NCI-H748 treated with DMSO at 0.1 percent for 48 hours (cell line): ENCODE measurements at regions not wholly inside any gene's neighbourhood (a gene's known extent, or its start where the extent isn't known, plus 50 kb on each side); places are given as distances from the start of the nearest gene placed in this dataset.
"Not testable (repeated sequence)": the region's sequence is repeated elsewhere in the genome, so short reads cannot be mapped to it uniquely, and the experiment has no call there.

Experiments used
- DNase-seq: peaks from one replicate; lab custom pipeline; 2025; lab: John Stamatoyannopoulos, UW

DNA sequence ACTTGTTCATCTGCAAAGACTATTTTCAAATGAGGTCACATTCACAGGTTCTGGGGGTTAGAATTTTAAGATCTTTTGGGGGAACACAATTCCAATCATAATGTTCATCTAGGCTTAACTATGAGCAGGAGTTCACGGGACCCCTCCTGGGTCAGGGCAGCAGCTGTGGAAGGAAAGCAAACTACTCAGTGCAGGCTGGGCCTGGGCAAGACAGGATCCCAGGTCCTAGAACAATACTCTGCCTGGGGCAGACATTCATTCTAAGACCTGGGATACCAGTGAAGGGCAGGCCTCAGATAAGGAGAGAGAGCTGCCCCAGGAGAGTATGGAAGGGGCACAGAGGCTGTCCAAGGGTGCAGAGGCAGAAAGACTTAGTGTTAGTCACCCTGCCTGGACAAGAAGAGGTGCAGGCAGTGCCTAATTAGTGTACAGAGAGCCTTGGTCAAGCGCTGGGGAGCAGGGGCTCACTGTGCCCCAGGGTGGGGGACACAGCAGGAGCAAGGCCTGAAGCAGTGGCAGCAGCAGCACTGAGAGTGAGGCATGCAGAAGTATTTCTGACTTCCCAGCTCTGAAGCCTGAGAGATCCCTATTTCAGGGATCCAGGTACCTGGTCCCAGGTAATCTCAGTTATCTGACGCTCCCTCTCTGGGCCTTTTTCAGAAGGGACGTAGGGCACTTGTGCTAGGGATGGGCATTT is 123.0 kb upstream of the MAMLD1 start:
- no peak for DNase-seq

- DNase-seq, result no peak
Observed at GRCh38 chrX:150240643-150240970, 122.5 kb upstream of the MAMLD1 start.

- DNase-seq, result no peak
Observed at GRCh38 chrX:150253959-150254620, 109.0 kb upstream of the MAMLD1 start.

DNA sequence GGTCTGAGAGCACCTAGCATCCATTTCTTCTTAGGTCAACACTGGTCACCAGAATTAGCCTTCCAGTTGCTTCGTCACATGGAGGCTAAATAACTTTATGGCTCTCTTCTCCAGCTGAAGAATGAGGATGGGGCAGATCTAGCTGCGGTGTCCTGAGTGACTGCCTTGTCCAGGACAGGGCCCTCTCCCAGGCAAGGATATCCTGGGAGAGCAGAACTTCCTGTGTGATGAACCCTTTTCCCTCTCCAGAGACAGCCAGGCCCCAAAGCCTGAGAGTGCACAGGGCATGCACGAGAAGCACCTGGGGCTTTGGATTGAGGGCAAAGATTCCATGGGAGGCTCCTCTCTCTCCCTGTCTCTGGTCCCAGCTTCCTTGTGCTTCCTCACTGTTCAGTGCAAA is 108.2 kb upstream of the MAMLD1 start:
- no peak for DNase-seq

DNA sequence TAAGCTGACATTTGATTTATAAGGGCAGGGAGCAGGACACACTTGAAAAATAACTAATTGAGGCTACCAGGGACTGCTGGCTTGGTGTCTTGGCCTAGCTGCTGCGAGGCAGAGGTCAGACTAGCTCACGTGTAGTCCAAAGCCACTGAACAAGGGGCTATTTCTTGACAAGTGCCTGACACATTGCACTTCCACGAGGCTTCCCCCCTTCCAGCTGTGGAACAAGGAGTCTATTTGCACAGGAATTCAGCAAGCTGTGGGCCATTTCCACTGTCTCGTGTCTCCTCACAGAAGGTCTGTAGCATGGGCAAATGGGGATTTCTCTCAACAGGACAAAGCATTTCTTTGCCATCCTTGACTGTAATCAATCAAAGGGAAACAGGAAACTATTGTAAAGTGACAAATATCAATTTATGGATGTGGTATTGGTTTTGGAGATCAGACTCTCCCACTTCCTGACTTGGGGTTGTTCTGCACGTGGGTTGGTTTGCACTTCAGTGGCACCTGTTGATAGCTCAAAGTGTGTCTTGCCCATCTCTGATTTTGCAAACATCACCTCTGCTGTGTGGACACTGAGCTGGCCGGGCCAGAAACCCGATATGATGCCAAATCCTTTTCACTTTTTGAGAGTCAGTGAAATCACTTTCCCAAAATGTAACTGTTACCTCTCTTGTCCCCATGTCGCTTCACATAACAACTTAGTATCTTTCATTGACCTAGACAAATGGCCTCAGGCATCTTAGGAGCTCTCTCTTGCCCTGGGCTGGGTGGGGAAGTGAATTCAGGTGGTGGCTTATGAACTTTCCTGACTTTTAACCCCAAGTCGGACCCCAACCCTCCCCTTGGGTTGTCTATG is 107.4 kb upstream of the MAMLD1 start:
- DNase-seq, result no peak

- DNase-seq, result no peak
Observed at GRCh38 chrX:150256297-150256650, 106.8 kb upstream of the MAMLD1 start.

- no peak for DNase-seq
Observed at GRCh38 chrX:150257353-150258175, 105.6 kb upstream of the MAMLD1 start.

- DNase-seq, result no peak
Observed at GRCh38 chrX:150258176-150258425, 105.0 kb upstream of the MAMLD1 start.

DNA sequence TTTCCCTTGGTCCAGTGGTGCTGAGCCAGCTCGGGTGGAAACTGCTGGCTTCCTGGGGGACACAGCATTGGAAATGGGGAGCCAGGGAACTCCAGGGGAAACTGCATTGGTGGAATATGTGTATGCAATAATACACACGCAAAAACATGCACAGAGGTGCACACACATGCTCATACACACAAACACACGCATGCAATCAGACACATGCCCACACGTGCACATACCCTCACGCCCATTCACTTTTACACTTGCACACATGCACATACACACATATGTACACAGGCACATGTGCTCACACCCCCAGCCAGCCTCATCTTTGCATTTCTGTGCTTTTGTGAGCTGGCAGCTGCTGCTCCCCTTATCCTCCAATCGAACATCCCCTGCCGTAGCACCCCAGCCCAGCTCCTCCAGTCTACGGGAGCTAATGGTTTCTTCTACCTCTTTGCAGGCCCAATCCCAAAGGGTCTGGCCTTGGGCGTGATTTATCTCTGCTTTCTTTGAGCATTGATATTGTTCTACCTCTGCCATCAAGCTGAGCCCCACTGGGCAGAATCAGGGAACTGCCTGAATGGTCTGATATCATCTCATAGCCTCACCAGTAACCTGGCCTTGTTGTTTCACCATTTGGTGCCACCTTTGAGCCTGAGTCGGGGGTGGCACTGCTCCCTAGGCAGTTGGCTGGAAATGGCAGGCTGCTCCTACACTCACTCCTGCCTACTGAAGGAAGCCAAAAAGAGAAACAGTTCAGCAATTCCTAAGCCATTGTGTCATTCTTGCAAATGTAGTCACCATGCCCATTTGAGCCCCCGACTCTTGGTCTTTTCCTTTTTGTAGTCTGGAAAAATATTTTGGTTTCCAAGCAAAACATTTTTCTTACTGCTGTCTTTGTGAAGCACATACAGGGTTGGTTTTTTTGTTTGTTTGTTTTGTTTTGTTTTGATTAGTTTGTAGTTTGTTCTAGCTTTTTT is 104.4 kb upstream of the MAMLD1 start:
- DNase-seq, result no peak

GRCh38 chrX:150262456-150262855 is 100.7 kb upstream of the MAMLD1 start:
- DNase-seq, result no peak

- DNase-seq, result no peak
Observed at GRCh38 chrX:150268839-150269355, 94.2 kb upstream of the MAMLD1 start.

DNA sequence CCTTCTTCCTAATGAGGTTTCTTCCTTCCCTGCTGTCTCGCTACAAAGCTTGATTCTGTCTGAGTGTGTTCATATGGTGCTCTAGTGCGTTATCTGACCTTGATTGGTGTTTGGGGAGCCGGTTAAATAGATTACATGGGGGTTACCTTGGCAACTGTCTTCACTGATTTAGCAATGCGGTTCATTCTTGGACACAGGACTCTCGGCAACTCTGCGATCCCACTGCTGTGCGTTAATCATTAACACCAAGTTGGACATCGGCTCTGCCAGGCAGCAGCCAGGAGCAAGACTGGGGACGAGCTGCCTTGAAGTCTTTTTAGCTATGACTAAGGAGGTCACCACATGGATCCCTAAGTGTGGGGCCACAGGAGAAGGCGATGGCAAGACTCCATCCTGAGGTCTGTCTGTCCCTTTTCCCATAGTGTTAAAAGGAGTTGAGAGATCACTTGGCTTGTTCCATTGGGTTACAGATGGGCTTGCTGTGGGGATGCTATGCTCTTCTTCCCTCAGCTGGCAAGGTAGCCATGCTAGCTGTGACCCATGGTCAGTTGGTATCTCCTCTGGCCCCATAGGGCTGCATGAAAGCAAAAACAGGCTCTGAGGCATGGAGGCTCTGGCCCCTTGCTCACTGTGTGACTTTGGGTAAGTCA is 93.4 kb upstream of the MAMLD1 start:
- DNase-seq, result no peak

- DNase-seq, result no peak
Observed at GRCh38 chrX:150270622-150271021, 92.5 kb upstream of the MAMLD1 start.

- not testable (repeated sequence) for DNase-seq
Observed at GRCh38 chrX:150273575-150274294, 89.4 kb upstream of the MAMLD1 start.

GRCh38 chrX:150282953-150283352 is 80.2 kb upstream of the MAMLD1 start:
- DNase-seq, result no peak

- no peak for DNase-seq
Observed at GRCh38 chrX:150291014-150291413, 72.1 kb upstream of the MAMLD1 start.

DNA sequence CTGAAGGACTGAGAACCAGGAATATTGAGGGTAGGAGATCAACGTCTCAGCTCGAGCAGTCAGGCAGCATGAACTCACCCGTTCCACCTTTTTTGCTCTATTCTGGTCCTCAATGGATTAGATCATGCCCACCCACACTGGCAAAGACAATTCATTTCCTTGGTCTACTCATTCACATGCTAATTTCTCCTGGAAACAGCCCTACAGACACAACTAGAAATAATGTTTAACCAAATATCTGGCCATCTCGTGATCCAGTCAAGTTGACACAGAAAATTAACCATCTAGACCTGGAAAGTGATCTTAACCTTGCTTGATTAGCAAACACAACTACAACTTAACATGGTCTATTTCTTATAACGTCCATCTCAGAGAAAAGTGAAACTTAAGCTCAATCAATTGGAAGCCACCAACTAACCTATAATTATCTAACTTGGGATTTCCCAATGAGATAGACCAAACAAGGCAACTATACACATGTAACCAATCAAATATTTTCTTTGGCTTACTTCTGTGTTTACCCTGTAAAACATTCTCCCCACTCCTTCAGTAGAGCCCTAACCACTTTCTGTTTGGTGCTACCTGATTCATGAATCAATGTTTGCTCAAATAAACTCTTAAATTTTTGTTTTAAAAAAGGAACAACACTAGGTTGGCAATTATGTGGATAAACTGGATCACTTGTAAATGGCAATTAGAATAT is 69.7 kb upstream of the MAMLD1 start:
- DNase-seq, result no peak

DNA sequence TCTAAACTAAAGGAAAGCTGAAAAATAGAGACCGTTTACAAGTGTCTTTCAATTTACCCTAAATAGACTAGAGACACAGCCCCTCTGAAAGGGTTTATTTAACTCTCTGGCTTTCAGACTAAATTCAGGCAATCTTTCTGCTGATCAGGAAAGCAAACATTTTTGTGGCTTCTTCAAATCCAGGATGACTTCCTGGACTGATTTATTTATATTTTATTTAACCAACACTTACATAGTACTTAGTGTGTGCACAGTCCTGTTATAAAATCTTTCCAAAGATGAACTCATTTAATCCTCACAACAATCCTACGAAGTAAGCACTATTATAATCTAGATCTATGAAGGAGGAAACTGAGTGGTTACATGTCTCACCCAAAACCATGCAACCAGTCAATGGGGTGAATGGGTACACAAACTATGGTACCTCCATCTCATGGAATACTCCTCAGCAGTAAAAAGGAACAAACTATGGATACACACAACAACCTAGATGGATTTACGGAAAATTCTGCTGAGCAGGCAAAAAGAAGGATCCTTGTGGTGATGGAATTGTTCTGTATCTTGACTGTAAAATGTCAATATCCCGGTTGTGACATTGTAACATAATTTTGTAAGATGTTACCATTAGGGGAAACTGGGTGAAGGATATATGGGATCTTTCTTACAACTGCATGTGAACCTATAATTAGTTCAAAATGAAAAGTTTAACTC is 64.1 kb upstream of the MAMLD1 start:
- no peak for DNase-seq

DNA sequence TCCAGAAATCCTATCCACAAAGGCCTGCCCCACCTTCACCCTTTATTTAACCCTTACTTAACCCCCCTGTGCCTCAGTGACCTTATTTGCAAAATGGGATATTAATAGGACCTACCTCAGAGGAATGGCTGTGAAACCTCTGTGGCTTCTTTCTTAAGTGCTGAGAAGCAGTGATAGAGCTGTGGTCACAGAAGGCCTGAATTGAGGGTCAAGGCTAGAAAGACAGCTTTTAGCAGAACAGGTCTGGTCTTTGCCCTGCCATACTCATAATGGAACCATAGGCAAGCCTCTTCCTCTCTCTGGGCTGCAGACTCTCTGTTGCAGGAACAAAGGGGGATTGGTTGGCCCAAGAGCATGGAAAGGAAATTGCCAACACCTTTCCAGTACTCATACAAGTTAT is 63.5 kb upstream of the MAMLD1 start:
- DNase-seq, result no peak
